Common myeloid progenitor, CD34-positive (primary cell): ENCODE measurements at regions not wholly inside any gene's neighbourhood (a gene's known extent, or its start where the extent isn't known, plus 50 kb on each side); places are given as distances from the start of the nearest gene placed in this dataset.

Experiments
- CTCF ChIA-PET: fragments of 350-600 bp; sonication (Branson Sonifier 250); formaldehyde crosslinking; loops from one replicate; lab custom pipeline; 2021; ENCODE audit warnings: antibody characterized with exemption; lab: Charles Lee
- POLR2A ChIA-PET: fragments of 350-600 bp; sonication (Branson Sonifier 250); formaldehyde crosslinking; loops from one replicate; lab custom pipeline; 2021; ENCODE audit warnings: antibody characterized with exemption; lab: Charles Lee
- DNase-seq, 3 donors: peaks; one replicate each; pipeline versions ENCODE4 v3.0.0 to v3.0.0-alpha.2; 2013
- H3K27ac ChIP-seq, 2 experiments: 1 replicate in 1 of 2; 2 replicates in 1 of 2; pipeline ENCODE4 v1.7.0; 2013; ENCODE audit warnings: inconsistent platforms in 2 of 2, low read length in 2 of 2, mild to moderate bottlenecking in 2 of 2, low read depth in 1 of 2, moderate library complexity in 1 of 2; ENCODE audit not compliant: severe bottlenecking in 2 of 2, insufficient read depth in 1 of 2, poor library complexity in 1 of 2
- H3K27me3 ChIP-seq, 5 experiments: replicated peaks in 2 of 5; 1 replicate in 3 of 5; 2 replicates in 2 of 5; pipeline versions ENCODE4 v1.6.1 to v1.7.0; 2013; ENCODE audit warnings: low read length in 4 of 5, mild to moderate bottlenecking in 2 of 5, moderate library complexity in 2 of 5, inconsistent platforms in 1 of 5; ENCODE audit not compliant: insufficient read depth in 5 of 5, control insufficient read depth in 4 of 5
- H3K36me3 ChIP-seq, 4 experiments: 1 replicate in 2 of 4; 2 replicates in 2 of 4; pipeline versions ENCODE4 v1.6.1 to v1.7.0; 2013; ENCODE audit warnings: low read length in 3 of 4, control low read depth in 1 of 4, mild to moderate bottlenecking in 1 of 4; ENCODE audit not compliant: control insufficient read depth in 4 of 4, insufficient read depth in 4 of 4
- H3K4me1 ChIP-seq, 4 experiments: 1 replicate in 3 of 4; 2 replicates in 1 of 4; pipeline versions ENCODE4 v1.6.1 to v1.7.1; 2013; ENCODE audit warnings: low read length in 3 of 4, mild to moderate bottlenecking in 3 of 4, control low read depth in 1 of 4, inconsistent platforms in 1 of 4, moderate library complexity in 1 of 4; ENCODE audit not compliant: control insufficient read depth in 4 of 4, insufficient read depth in 4 of 4; ENCODE audit errors: control extremely low read depth in 1 of 4
- H3K4me3 ChIP-seq, 7 experiments: 1 replicate in 4 of 7; 2 replicates in 3 of 7; pipeline versions ENCODE4 v1.5.1 to v1.7.0; 2013; ENCODE audit warnings: mild to moderate bottlenecking in 7 of 7, low read length in 6 of 7, moderate library complexity in 6 of 7, inconsistent platforms in 2 of 7, low read depth in 2 of 7, control low read depth in 1 of 7; ENCODE audit not compliant: insufficient read depth in 4 of 7, control insufficient read depth in 1 of 7; ENCODE audit errors: extremely low read depth in 1 of 7
- H3K9me3 ChIP-seq, 5 experiments: 1 replicate in 4 of 5; 2 replicates in 1 of 5; pipeline versions ENCODE4 v1.6.1 to v1.7.1; 2013; ENCODE audit warnings: low read length in 4 of 5, mild to moderate bottlenecking in 2 of 5, inconsistent platforms in 1 of 5, low read depth in 1 of 5, moderate library complexity in 1 of 5; ENCODE audit not compliant: control insufficient read depth in 4 of 5, insufficient read depth in 2 of 5; ENCODE audit errors: control extremely low read depth in 1 of 5
- WGBS: methylation state at CpG from one replicate; pipeline ENCODE4 v1.1.5; 2013; ENCODE audit not compliant: insufficient coverage; 5-methylcytosine and 5-hydroxymethylcytosine counted together

GRCh38 chr5:118692811-118693342 lies 295.5 kb downstream of the DTWD2 start:
- 96% methylated on average over 4 of the region's 4 CpGs for WGBS
- H3K27me3 ChIP-seq = no peaks in the 10 kb centered on the region
- H3K4me3 ChIP-seq = no peak overlapping the region
- DNase-seq = no peak
- no peaks in the 10 kb centered on the region for H3K9me3 ChIP-seq
- no peaks in the 10 kb centered on the region for H3K4me1 ChIP-seq
- CTCF ChIA-PET = no interaction called here
- POLR2A ChIA-PET = no interaction called here
- H3K27ac ChIP-seq = no peak overlapping the region
- no peaks in the 10 kb centered on the region for H3K36me3 ChIP-seq

- no peak overlapping the region for H3K4me3 ChIP-seq
Measured at GRCh38 chr5:118687661-118688621, 300.4 kb downstream of the DTWD2 start.

GRCh38 chr5:118687100-118687499 lies 301.2 kb downstream of the DTWD2 start:
- no peak for DNase-seq
- H3K27me3 ChIP-seq = no peaks in the 10 kb centered on the region
- WGBS = 83% methylated on average over 1 of the region's 1 CpG
- H3K4me1 ChIP-seq = no peaks in the 10 kb centered on the region
- H3K9me3 ChIP-seq = no peaks in the 10 kb centered on the region
- H3K36me3 ChIP-seq = no peaks in the 10 kb centered on the region
- ChIA-PET CTCF (no interaction called here), POLR2A (no interaction called here)
- H3K4me3 ChIP-seq = no peak overlapping the region
- no peak overlapping the region for H3K27ac ChIP-seq

More at GRCh38 chr5:118687661-118688621, 300.4 kb downstream of the DTWD2 start:
- Histone ChIP-seq H3K9me3 (no peaks in the 10 kb centered on the region), H3K4me1 (no peaks in the 10 kb centered on the region), H3K27ac (no peak overlapping the region), H3K36me3 (no peaks in the 10 kb centered on the region), H3K27me3 (no peaks in the 10 kb centered on the region)
- WGBS = 100% methylated on average over 4 of the region's 5 CpGs
- ChIA-PET POLR2A (no interaction called here), CTCF (no interaction called here)
- DNase-seq = no peak

GRCh38 chr5:118681655-118682054 lies 306.7 kb downstream of the DTWD2 start:
- ChIA-PET POLR2A (no interaction called here), CTCF (interaction anchor here (1.1 to 1.2 kb wide), 2 partner anchors 10 to 112 kb away, joined by 3 read pairs; no protein-coding TSS in a partner anchor)
- Histone ChIP-seq H3K27me3 (no peaks in the 10 kb centered on the region), H3K27ac (no peak overlapping the region), H3K4me1 (no peaks in the 10 kb centered on the region), H3K9me3 (no peaks in the 10 kb centered on the region), H3K36me3 (no peaks in the 10 kb centered on the region), H3K4me3 (no peak overlapping the region)
- 84% methylated on average over 2 of the region's 2 CpGs for WGBS
- no peak for DNase-seq

- no peaks in the 10 kb centered on the region for H3K9me3 ChIP-seq
- H3K4me3 ChIP-seq = no peak overlapping the region
- ChIA-PET CTCF (no interaction called here), POLR2A (no interaction called here)
- no peaks in the 10 kb centered on the region for H3K36me3 ChIP-seq
- no peak overlapping the region for H3K27ac ChIP-seq
- H3K27me3 ChIP-seq = no peaks in the 10 kb centered on the region
- DNase-seq = no peak
- H3K4me1 ChIP-seq = no peaks in the 10 kb centered on the region
- WGBS = 94% methylated on average over 4 of the region's 6 CpGs
Measured at GRCh38 chr5:118679264-118679940, 308.9 kb downstream of the DTWD2 start.

- ChIA-PET POLR2A (no interaction called here), CTCF (no interaction called here)
- Histone ChIP-seq H3K27ac (no peak overlapping the region), H3K4me1 (no peaks in the 10 kb centered on the region), H3K27me3 (no peaks in the 10 kb centered on the region), H3K36me3 (no peaks in the 10 kb centered on the region), H3K9me3 (no peaks in the 10 kb centered on the region), H3K4me3 (no peak overlapping the region)
- WGBS = 83% methylated on average over 2 of the region's 3 CpGs
- no peak for DNase-seq
Measured at GRCh38 chr5:118678746-118679145, 309.6 kb downstream of the DTWD2 start.

GRCh38 chr5:118675247-118675646 lies 313.1 kb downstream of the DTWD2 start:
- CTCF ChIA-PET = no interaction called here
- WGBS = no CpG with 5 or more reads among the region's 1 CpG
- Histone ChIP-seq H3K27ac (no peak overlapping the region), H3K36me3 (no peaks in the 10 kb centered on the region), H3K9me3 (peaks cover 0 to 2% (median 0%) of the 10 kb centered on the region in 5 experiments), H3K27me3 (no peaks in the 10 kb centered on the region), H3K4me1 (no peaks in the 10 kb centered on the region), H3K4me3 (no peak overlapping the region)
- POLR2A ChIA-PET = no interaction called here
- no peak for DNase-seq
